HG02981 (cell line): ENCODE measurements at regions not wholly inside any gene's neighbourhood (a gene's known extent, or its start where the extent isn't known, plus 50 kb on each side); places are given as distances from the start of the nearest gene placed in this dataset.
"Not testable (repeated sequence)": the region's sequence is repeated elsewhere in the genome, so short reads cannot be mapped to it uniquely, and the experiment has no call there.

Experiments used
- ATAC-seq: cut with Tn5 transposase; IDR thresholded peaks from one replicate; pipeline ENCODE4 v1.9.1; 2021; ENCODE audit warnings: mild to moderate bottlenecking, moderate library complexity; ENCODE audit not compliant: unreplicated experiment

GRCh38 chr10:14429043-14429700, 98.4 kb upstream of the FRMD4A start:
- ATAC-seq: no peak

GRCh38 chr10:14425034-14425433, 94.3 kb upstream of the FRMD4A start:
- no peak for ATAC-seq

DNA sequence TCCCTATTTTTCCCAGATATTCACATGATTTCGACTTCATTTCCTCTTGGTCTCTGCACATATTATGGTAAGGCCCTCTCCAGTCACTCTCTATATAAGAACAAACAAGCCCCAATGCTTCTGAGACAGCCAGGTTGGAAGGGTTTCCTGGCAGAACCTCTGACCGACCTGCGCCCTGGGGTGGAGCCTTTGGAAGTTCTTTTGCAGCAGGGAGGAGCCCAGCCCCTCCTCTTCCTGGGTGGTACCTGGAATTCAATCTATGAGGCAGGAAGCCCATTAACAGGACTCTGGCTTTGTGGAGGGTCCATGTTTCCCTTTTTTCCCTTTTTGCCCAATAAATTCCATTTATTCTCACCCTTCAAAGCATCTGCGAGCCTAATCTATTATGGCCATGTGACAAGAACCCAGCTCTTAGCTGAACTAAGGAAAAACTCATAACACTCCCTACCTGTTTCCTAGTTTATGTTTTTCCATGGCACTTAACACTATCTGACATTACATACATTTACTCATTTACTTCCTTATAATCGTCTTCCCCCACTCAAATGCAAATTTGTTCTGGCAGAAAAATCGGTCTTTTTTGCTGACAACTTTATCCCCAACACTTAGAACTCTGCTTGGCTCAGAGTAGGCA, 92.5 kb upstream of the FRMD4A start:
- no peak for ATAC-seq

GRCh38 chr10:14422431-14422830, 91.7 kb upstream of the FRMD4A start:
- no peak for ATAC-seq

DNA sequence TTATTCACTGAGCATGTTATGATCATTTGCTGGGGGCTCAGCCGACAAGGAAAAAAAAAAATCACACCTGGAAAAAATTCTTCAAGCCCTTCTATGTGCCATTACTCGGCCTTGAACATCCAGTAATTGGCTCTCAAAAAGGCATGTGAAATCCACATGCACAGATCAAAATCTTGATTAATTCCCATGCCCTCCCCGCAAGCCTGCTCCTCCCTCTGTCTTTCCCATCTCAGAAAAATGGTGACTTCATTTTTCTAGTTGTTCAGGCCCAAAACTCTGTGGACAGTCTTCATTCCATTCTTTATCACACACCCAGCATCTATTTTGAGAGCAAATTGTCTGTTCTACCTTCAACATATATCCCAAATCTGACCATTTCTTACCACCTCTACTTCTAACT, 91.2 kb upstream of the FRMD4A start:
- ATAC-seq: no peak

DNA sequence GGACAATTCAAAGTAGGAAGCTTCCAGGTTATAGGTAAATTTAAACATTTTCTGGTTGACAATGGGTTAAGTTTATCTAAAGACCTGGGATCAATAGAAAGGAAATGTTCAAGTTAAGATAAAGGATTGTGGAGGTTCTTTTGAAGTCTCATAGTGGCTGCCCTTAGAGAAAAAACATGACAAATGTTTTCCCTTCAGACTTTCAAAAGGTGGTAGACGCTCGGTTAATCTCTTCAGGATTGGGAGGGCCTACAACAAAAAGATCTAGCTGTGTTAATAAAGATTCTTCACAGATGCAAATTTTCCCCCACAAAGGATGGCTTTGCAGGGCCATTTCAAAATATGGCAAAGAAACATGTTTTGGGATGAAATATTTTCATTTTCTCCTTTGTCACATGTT, 86.6 kb upstream of the FRMD4A start:
- not testable (repeated sequence) for ATAC-seq

GRCh38 chr10:14416308-14416700, 85.6 kb upstream of the FRMD4A start:
- ATAC-seq: no peak

GRCh38 chr10:14415676-14416307, 85.1 kb upstream of the FRMD4A start:
- ATAC-seq: no peak

DNA sequence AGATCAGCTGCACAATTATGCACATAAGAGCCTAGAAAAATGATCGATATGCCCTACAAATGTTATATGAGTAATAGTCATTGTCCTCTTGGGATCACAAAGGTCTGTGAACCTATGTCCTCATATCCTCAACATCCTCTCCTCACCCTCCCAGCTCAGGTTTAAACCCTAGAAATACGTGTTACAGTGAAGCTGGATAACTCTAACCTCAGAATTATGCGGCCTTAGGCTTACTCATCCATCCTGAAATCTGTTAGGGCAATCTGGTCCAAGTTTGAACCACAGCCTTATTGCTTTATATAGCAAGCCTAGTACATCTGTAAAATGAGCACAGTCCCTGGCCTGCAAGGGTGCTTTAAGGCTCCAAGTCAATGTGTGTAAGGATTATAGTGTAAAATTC, 84.2 kb upstream of the FRMD4A start:
- no peak for ATAC-seq

GRCh38 chr10:14413523-14413922, 82.8 kb upstream of the FRMD4A start:
- no peak for ATAC-seq

DNA sequence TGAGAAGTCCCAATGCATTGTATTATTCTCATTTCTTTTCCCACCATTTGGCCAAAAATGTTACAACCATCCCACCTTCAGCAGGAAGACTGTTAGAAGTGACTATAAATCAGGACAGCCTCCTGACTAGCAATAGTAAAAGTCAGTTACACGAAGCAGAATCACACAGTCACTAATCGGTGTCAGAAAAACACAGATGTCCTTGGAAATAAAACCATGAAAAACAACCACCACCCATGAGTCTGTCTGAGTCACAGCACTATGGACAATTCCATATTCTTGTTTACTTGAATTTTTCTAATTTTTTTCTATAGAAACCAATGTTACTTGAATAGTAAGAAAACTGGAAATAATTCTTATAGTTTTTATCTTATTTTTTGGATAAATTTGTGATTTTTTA, 81.9 kb upstream of the FRMD4A start:
- ATAC-seq: no peak

DNA sequence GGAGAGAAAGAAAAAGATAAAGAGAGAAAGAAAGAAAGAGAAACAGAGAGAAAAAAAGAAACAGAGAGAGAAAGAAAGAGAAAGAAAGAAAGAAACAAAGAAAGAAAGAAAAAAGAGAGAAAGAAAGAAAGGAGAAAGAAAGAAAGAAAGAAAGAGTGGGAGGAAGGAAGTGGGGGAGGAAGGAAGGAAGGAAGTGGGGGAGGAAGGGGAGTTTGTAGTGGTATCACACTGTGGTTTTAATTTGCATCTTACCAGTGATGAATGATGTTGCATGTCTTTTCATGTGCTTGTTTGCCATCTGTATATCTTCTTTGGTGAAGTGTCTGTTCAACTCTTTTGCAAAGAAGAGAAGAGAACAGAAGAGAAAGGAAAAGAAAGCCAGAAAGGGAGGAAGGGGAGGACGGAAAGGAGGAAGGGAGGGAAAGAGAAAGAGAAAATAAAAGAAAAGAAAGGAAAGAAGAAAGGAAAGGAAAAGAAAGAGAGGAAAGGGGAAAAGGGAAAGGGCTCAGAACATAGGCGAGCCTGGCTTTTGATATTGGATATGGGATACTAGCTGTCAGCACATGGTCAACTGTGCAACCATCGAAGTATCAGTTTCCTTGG, 79.2 kb upstream of the FRMD4A start:
- ATAC-seq: no peak

- ATAC-seq: no peak
These were observed 78.5 kb upstream of the FRMD4A start for GRCh38 chr10:14409247-14409646.

DNA sequence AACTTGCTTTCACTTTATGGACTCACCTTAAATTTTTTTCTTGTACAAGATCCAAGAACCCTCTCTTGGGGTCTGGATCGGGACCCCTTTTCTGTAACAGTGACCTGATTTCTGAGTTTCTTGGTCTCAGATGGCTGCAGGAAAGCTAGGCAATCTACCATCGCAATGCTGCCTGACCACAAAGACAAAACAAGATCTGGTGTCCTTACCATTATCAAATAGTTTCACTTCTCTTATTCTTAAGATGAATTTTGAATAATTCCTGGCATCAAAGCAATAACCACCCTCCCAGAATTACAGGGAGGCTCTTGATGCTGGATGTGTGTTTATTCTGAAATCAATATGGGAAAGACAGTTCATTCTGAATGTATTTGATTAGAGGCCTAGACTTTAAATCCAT, 77.4 kb upstream of the FRMD4A start:
- no peak for ATAC-seq

- ATAC-seq: no peak
These were observed 76.8 kb upstream of the FRMD4A start for GRCh38 chr10:14407567-14407966.

- ATAC-seq: no peak
These were observed 74.6 kb upstream of the FRMD4A start for GRCh38 chr10:14405076-14406065.

DNA sequence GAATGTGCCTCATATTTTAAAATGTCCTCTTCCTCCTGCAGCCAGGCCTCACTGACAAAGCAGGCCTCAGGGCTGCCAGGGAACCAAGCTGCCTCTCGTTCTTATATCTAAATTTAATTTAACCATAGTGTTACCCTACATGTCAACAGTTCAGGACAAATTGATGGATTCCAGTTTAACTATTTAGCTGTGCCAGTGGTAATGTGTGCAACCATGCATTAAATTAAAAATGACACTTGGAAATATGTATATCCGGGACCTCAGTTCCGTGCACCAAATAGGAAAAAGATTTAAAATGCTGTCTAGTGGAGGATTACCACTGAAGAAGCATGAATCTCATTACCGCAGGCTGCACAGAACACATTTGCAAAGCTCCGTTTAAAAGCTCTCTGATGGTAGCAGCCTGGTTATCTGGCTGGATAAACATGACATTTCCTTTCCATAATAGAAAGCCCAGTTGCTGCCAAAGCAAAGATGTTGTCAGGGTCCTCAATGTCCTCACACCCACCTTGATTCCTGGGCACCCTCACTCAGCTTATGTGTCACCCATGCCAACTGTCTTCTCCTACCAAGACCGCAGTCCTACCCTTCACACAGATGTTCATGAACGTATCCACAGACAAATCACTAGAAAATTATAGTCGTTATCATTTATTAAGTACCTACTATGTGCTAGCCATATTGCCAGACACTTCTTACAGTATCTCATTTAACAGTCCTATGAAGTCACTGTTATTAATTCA, 73.3 kb upstream of the FRMD4A start:
- ATAC-seq: no peak

- ATAC-seq: no peak
These were observed 72.6 kb upstream of the FRMD4A start for GRCh38 chr10:14403359-14403758.

DNA sequence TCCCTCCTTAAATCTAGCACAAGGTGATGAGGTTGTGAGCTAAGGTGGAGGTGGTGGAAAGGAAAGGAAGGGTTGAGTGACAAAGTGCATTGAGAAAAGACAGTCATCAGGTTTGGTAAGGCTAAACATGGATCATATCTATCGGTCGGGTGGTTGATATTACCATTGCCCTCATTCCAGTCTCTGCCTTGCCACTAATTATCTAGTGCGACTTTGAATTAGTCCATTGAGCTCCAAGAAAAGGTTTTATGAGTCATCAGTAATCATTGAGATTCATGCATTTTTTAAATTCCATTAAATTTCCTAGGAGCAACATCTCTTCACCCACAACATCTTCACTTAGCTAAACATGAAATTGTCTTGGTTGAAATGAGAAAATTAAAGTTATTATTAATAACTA, 68.9 kb upstream of the FRMD4A start:
- no peak for ATAC-seq

- ATAC-seq: no peak
These were observed 66.3 kb upstream of the FRMD4A start for GRCh38 chr10:14397066-14397465.
